Ramos (cell line): ENCODE measurements at regions not wholly inside any gene's neighbourhood (a gene's known extent, or its start where the extent isn't known, plus 50 kb on each side); places are given as distances from the start of the nearest gene placed in this dataset.

Experiments
- in situ Hi-C: fragments of 300-500 bp; cut with MboI; formaldehyde crosslinking; loops from one replicate; pipeline ENCODE4 v1.14.3; 2022; ENCODE audit warnings: low sequenced_read_pairs; ENCODE audit not compliant: unreplicated experiment

- in situ Hi-C loops = no loop called here
Observed at GRCh38 chr14:100397005-100397404, 73.9 kb downstream of the SLC25A47 start.

- in situ Hi-C loops = no loop called here
Observed at GRCh38 chr14:100398044-100398443, 74.9 kb downstream of the SLC25A47 start.

- in situ Hi-C loops = no loop called here
Observed at GRCh38 chr14:100399052-100399849, 76.1 kb downstream of the SLC25A47 start.

GRCh38 chr14:100400115-100400514 lies 77.0 kb downstream of the SLC25A47 start:
- in situ Hi-C loops = no loop called here

GRCh38 chr14:100401031-100401692 lies 78.0 kb downstream of the SLC25A47 start:
- in situ Hi-C loops = no loop called here

GRCh38 chr14:100401792-100402191 lies 78.7 kb downstream of the SLC25A47 start:
- in situ Hi-C loops = no loop called here

GRCh38 chr14:100402631-100403030 lies 79.5 kb downstream of the SLC25A47 start:
- in situ Hi-C loops = no loop called here

GRCh38 chr14:100403105-100403504 lies 80.0 kb downstream of the SLC25A47 start:
- in situ Hi-C loops = no loop called here

- in situ Hi-C loops = no loop called here
Observed at GRCh38 chr14:100403802-100404365, 80.7 kb downstream of the SLC25A47 start.

- in situ Hi-C loops = no loop called here
Observed at GRCh38 chr14:100404419-100404818, 81.3 kb downstream of the SLC25A47 start.

GRCh38 chr14:100405760-100406455 lies 82.8 kb downstream of the SLC25A47 start:
- in situ Hi-C loops = no loop called here

GRCh38 chr14:100406505-100407131 lies 83.5 kb downstream of the SLC25A47 start:
- in situ Hi-C loops = no loop called here

GRCh38 chr14:100407376-100408102 lies 84.4 kb downstream of the SLC25A47 start:
- in situ Hi-C loops = no loop called here

GRCh38 chr14:100408350-100409002 lies 85.3 kb downstream of the SLC25A47 start:
- in situ Hi-C loops = no loop called here

- in situ Hi-C loops = no loop called here
Observed at GRCh38 chr14:100409003-100409360, 85.8 kb downstream of the SLC25A47 start.

- in situ Hi-C loops = no loop called here
Observed at GRCh38 chr14:100409651-100410050, 86.5 kb downstream of the SLC25A47 start.

- in situ Hi-C loops = no loop called here
Observed at GRCh38 chr14:100410056-100410565, 87.0 kb downstream of the SLC25A47 start.

- in situ Hi-C loops = no loop called here
Observed at GRCh38 chr14:100413699-100414098, 90.6 kb downstream of the SLC25A47 start.

- in situ Hi-C loops = no loop called here
Observed at GRCh38 chr14:100415226-100415625, 92.1 kb downstream of the SLC25A47 start.
